Stimulated activated CD4-positive, alpha-beta T cell treated with anti-CD3 and anti-CD28 coated beads, Interleukin-4, amount 100 ng/mL, for 4 hours (primary cell): ENCODE measurements at regions not wholly inside any gene's neighbourhood (a gene's known extent, or its start where the extent isn't known, plus 50 kb on each side); places are given as distances from the start of the nearest gene placed in this dataset.
"Not testable (repeated sequence)": the region's sequence is repeated elsewhere in the genome, so short reads cannot be mapped to it uniquely, and the experiment has no call there.

Source experiments
- DNase-seq, 2 experiments: peaks; one replicate each; pipeline ENCODE4 v3.0.0-alpha.2; 2020

DNA sequence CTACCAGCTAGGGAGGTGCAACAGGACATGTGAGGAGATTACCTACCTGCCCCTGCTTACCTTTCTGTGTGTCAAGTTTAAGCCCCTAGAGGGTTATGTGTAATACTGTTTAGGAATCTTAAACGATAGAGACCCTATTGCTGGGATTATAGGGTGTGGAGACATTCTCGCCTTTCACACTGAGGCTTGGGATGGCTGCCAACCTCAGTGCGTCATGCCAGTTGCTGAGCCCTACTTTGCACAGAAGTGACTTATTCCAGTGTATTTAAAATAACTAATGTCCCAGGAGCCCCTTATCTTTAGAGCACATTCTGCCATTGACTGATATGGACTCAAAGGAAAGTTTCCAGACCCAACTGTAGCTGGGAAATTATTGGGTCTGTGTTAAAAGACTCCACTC, 76.6 kb upstream of the XPA start:
- DNase-seq, result no peak

- no peak for DNase-seq
Measured at GRCh38 chr9:97774673-97775072, 77.5 kb upstream of the XPA start.

GRCh38 chr9:97778740-97779139, 74.3 kb upstream of the FOXE1 start:
- not testable (repeated sequence) for DNase-seq

- DNase-seq, result no peak
Measured at GRCh38 chr9:97779608-97780007, 73.4 kb upstream of the FOXE1 start.

DNA sequence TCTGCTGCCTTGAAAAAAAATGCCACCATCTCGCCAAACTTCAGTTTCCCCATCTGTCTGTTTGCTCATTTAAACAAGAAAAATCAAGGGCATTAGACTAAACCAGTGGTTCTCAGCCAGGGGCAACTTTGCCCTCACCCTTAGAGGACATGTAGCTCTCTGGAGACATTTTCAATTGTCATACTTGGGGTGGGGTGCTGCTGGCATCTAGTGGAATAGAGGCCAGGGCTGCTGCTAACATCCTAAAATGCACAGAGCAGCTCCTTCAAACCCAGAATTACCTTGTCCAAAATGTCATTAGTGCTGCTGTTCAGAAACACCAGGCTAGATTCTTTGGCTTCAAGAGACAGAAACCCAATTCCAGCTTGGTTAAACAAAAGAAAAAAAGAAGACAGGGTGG, 71.1 kb upstream of the FOXE1 start:
- no peak for DNase-seq

GRCh38 chr9:97786341-97786740, 66.7 kb upstream of the FOXE1 start:
- DNase-seq, result no peak

DNA sequence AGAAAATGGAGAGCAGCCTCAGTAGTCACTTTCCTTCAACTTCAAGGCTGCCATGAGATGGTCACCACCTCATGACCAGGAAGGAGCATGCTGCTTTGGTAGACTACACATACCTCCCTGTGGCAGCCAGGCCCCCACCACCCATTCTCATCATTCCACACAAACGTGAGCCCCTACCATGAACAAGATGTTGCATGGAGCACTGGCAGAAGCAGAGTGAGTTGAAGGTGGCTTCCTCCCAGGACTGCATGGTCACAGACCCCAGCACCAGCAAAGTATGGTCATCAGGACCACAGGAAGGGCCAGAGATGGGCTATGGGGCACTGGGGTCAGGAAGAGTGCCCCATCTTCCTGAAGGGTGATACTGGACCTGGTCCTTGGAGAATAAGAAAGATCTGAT, 65.5 kb upstream of the FOXE1 start:
- DNase-seq, result no peak

DNA sequence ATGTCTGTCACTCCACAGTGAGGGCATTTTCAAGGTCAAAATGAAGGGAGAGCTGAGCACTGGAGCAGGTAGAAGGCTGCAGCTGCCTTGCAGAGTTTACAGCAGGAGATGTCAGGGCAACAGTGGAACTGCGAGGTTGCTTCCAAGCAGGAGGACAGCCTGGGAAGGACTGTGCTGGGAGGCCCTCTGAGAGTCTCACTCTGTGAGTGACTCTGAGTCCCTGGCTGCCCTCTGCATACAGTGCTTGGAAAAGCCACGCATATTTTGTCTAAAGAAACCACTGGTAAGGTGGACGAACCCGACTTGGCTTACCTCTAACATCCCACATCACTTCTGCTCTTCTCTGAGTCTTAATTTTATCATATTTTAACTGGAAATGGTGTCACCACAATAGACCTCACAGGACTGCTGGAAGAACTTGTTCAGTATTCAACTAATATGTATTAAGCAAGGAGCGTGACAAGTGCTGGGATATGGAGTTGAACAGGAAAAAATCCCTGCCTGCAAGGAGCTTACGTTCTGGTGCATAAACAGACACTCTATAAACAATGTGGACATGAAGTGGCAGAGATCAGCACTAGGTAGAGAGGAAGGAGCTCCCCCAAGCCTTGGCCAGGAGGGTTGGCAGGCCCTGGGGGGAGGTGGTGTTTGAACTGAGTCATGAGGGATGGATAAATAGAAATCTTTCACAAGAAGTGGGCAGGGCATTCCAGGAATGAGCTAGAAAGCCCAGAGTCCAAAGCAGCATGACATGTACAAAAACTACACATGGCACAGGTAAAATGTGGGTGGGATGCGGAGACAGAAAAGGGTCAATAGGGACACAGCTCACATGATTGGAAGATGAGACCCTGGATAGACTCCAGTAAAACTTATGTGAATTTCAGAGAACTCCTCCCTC, 64.0 kb upstream of the FOXE1 start:
- no peak for DNase-seq

DNA sequence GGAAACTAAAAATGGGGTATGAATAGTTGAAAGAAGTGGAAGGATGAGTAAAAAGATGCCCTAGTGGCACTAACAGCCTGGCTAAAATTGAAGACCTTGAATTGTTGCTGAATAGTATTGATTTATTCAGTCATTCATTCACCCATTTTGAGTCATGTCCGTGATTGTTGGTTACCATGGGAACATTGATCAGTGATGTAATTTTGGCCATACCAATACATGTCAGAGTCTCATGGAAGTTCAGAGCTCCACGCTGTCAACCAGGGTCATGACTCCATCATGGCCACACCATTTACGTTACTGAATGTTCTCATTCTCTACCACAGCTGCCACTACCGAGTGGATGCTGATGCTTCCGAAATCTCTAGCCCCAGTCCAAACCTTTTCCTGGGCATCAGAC, 62.5 kb upstream of the FOXE1 start:
- DNase-seq, result no peak

GRCh38 chr9:97791542-97791941, 61.5 kb upstream of the FOXE1 start:
- no peak for DNase-seq

DNA sequence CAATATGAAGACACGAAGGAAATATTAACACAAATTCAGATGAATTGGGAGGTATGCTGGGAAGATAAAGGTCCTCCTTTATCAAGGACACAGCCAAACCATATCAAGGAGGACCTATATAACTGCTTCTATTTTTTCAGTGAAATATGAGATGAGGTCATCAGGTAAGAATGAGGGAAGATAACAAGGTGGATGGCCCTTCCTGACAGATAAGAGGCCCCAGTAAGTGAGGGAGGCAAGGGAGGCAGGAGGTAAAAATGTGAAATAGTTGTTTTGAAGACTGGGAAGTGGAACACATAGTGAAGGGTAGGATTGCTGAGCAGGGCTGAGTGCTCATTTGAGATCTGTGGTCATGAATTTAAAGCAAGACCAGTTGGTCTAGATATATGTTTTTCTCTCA, 60.0 kb upstream of the FOXE1 start:
- no peak for DNase-seq

- DNase-seq, result no peak
Measured at GRCh38 chr9:97794666-97795065, 58.4 kb upstream of the FOXE1 start.

- DNase-seq, result not testable (repeated sequence)
Measured at GRCh38 chr9:97796176-97796575, 56.9 kb upstream of the FOXE1 start.

- no peak for DNase-seq
Measured at GRCh38 chr9:97801180-97801579, 51.8 kb upstream of the FOXE1 start.

DNA sequence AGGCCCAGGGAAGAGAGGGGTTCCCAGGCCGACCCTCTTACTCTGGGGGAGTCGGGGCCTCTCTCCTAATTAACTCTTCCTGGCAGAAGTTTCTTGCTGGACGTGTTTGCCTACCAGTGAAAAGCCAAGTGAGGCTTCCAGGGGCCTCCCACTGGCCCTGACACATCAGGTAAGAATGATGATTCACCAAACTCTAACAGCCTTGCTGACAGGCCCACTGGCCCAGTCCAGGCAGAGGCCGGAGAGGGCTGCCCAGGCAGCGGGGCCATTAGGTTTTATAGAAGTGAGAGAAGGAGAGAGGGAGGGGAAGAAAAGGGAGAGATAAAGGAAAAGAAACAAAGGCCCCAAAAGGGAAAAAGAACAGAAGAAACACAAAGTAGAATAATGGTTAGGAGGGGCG, 50.8 kb upstream of the FOXE1 start:
- DNase-seq, result no peak

GRCh38 chr9:97803167-97804058, 49.6 kb upstream of the FOXE1 start:
- peak; percentile 67 to 73 for DNase-seq
